ENCODE measurements at regions not wholly inside any gene's neighbourhood (a gene's known extent, or its start where the extent isn't known, plus 50 kb on each side); places are given as distances from the start of the nearest gene placed in this dataset.
"Not testable (repeated sequence)": the region's sequence is repeated elsewhere in the genome, so short reads cannot be mapped to it uniquely, and the experiment has no call there.

- not testable (repeated sequence) for DNase-seq (ENCODE audit: low spot score)
Observed at GRCh38 chr2:87542599-87543174, 205.2 kb upstream of the PLGLB2 start.

GRCh38 chr2:87543797-87544196 is 204.1 kb upstream of the PLGLB2 start:
- not testable (repeated sequence) for DNase-seq (ENCODE audit: low spot score)

- DNase-seq (ENCODE audit: low spot score), result not testable (repeated sequence)
Observed at GRCh38 chr2:87547106-87547505, 200.8 kb upstream of the PLGLB2 start.

GRCh38 chr2:87547966-87548365 is 199.9 kb upstream of the PLGLB2 start:
- DNase-seq (ENCODE audit: low spot score), result not testable (repeated sequence)

- DNase-seq (ENCODE audit: low spot score), result not testable (repeated sequence)
Observed at GRCh38 chr2:87548681-87549536, 199.0 kb upstream of the PLGLB2 start.

- DNase-seq (ENCODE audit: low spot score), result not testable (repeated sequence)
Observed at GRCh38 chr2:87549561-87550202, 198.2 kb upstream of the PLGLB2 start.

GRCh38 chr2:87554678-87555077 is 193.2 kb upstream of the PLGLB2 start:
- not testable (repeated sequence) for DNase-seq (ENCODE audit: low spot score)

- DNase-seq (ENCODE audit: low spot score), result not testable (repeated sequence)
Observed at GRCh38 chr2:87555082-87555481, 192.8 kb upstream of the PLGLB2 start.

GRCh38 chr2:87559001-87559400 is 188.9 kb upstream of the PLGLB2 start:
- DNase-seq (ENCODE audit: low spot score), result not testable (repeated sequence)

- DNase-seq (ENCODE audit: low spot score), result not testable (repeated sequence)
Observed at GRCh38 chr2:87559735-87560134, 188.2 kb upstream of the PLGLB2 start.

GRCh38 chr2:87565116-87565515 is 182.8 kb upstream of the PLGLB2 start:
- not testable (repeated sequence) for DNase-seq (ENCODE audit: low spot score)

- DNase-seq (ENCODE audit: low spot score), result not testable (repeated sequence)
Observed at GRCh38 chr2:87566531-87566930, 181.4 kb upstream of the PLGLB2 start.

GRCh38 chr2:87567093-87567492 is 180.8 kb upstream of the PLGLB2 start:
- DNase-seq (ENCODE audit: low spot score), result not testable (repeated sequence)

- DNase-seq (ENCODE audit: low spot score), result not testable (repeated sequence)
Observed at GRCh38 chr2:87567912-87568311, 180.0 kb upstream of the PLGLB2 start.

GRCh38 chr2:87568554-87569278 is 179.2 kb upstream of the PLGLB2 start:
- DNase-seq (ENCODE audit: low spot score), result not testable (repeated sequence)

GRCh38 chr2:87569689-87570397 is 178.0 kb upstream of the PLGLB2 start:
- not testable (repeated sequence) for DNase-seq (ENCODE audit: low spot score)

GRCh38 chr2:87571889-87572465 is 175.9 kb upstream of the PLGLB2 start:
- DNase-seq (ENCODE audit: low spot score), result not testable (repeated sequence)

- DNase-seq (ENCODE audit: low spot score), result not testable (repeated sequence)
Observed at GRCh38 chr2:87572906-87573305, 175.0 kb upstream of the PLGLB2 start.

GRCh38 chr2:87573386-87574192 is 174.3 kb upstream of the PLGLB2 start:
- not testable (repeated sequence) for DNase-seq (ENCODE audit: low spot score)

Data from kidney capillary endothelial cell (primary cell).